ENCODE measurements at regions not wholly inside any gene's neighbourhood (a gene's known extent, or its start where the extent isn't known, plus 50 kb on each side); places are given as distances from the start of the nearest gene placed in this dataset.

- DNase-seq (ENCODE audit: low read depth, low spot score) = no peak
Measured at GRCh38 chr14:101367421-101368261, 193.7 kb upstream of the DIO3 start.

GRCh38 chr14:101368629-101369028 is 192.7 kb upstream of the DIO3 start:
- no peak for DNase-seq (ENCODE audit: low read depth, low spot score)

GRCh38 chr14:101369194-101369915 is 191.9 kb upstream of the DIO3 start:
- DNase-seq (ENCODE audit: low read depth, low spot score) = no peak

- DNase-seq (ENCODE audit: low read depth, low spot score) = no peak
Measured at GRCh38 chr14:101369916-101370592, 191.2 kb upstream of the DIO3 start.

DNA sequence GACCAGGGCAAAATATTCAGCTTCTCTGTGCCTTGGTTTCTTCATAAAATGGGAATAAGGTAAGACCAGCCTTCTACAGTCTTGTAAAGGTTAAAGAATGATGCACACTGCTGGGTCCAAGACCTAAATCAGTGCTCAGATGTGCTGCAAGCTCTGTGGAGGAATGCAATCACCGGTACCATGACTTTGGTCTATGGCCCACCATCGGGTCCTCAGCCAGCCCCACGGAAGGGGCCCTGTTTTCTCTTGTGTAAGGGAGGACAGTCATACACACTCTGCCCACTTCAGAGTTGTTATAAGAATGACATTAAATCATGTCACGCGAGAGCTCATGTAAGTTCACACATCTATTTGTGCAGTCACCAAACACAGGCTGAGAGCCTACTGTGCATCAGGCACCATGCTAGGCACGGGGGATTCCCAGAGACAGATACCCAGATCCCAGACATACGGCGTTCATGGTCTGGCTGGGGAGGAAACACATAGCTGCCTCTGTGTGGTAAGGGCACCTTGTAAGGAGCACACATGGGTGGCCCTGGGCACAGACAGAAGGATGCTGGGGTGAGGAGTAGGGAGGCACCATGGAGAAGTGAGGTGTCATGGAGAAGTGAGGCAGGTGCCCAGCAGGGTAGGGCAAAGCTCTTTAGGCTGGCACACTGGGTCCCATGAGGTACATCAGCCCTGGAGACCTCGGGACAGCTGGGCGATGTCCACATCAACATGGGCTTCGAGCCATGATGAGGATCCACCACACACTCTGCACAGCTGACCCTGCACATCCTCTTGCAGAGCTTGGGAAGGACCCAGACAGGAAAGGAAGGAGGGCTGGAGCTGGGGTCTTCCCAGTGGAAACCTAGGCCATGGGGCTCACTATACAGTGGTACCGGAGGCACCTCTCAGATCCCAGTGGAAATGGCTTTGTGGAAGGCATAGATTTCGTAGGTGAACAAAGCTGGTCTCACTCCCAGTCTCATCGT is 190.4 kb upstream of the DIO3 start:
- no peak for DNase-seq (ENCODE audit: low read depth, low spot score)

DNA sequence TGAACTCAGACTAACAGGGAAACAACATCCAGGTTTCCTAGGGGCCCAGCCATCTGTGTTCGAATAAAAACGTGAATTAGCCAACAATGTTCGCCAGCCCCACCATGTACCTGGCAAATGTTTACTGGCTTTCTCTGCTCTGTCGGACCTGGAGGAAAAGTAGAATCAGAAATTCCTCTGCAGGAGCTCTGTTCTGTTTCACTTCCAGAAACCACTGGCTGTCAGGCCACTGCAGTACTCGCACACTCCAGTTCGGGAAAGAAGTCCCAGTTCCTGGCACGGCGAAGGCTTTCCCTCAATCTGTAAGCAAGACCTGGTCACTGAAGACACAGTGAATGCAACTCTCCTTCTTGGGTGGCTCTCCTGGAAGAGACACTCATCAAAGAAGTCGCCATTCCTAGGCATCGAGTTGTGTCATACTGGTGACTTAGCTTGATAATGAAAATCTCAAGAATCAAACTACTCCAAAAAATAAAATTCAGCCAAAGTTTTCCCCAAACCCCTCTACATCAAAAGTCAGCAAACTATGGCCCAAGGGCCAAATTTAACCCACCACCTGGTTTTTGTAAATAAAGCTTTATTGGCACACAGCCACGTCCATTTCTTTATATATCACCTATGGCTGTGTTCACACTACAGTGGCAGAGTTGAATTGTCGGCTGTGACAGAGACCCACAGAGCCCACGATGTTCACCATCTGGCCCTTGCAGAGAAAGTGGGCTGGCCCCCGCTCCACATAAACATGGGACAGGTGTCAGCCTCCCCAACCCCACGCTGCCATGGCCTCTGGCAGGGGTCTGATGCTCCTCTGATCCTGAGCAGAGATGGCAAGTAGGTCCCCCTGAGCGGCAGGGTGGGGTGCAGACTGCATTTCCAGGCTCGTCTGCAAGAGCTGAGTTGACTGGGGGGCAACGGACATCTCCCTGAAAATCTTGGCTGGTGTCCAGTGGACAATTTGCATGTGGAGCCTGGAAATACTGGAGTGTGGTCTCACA is 189.2 kb upstream of the DIO3 start:
- DNase-seq (ENCODE audit: low read depth, low spot score) = no peak

GRCh38 chr14:101372894-101373620 is 188.2 kb upstream of the DIO3 start:
- no peak for DNase-seq (ENCODE audit: low read depth, low spot score)

DNA sequence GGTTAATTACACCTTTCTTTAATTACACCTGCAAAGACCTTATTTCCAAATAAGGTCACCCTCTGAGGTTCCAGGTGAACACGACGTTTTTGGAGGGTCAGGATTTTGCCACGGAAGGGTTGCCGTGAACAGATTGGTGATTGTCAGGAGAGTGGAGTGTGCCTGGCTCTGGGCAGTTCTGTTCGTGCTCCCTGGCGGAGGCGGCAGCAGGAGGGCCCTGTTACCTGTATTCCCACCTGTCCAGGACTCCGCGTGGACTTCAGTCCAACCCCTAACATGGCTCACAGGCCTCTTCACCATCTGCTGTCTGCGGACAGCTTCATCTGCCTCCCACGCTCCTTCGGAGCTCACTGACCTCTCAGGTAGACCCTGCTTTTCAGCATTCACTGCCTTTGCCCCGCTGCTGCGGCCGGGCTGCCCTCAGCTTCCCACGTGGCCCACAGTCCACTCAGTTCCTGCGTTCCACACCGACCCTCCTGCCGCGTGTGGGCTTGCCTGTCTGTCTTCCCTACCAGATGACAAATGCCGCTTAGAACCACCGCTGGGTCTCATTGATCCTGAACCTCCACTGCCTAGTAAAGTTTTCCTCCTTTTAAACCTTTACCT is 187.5 kb upstream of the DIO3 start:
- DNase-seq (ENCODE audit: low read depth, low spot score) = no peak

DNA sequence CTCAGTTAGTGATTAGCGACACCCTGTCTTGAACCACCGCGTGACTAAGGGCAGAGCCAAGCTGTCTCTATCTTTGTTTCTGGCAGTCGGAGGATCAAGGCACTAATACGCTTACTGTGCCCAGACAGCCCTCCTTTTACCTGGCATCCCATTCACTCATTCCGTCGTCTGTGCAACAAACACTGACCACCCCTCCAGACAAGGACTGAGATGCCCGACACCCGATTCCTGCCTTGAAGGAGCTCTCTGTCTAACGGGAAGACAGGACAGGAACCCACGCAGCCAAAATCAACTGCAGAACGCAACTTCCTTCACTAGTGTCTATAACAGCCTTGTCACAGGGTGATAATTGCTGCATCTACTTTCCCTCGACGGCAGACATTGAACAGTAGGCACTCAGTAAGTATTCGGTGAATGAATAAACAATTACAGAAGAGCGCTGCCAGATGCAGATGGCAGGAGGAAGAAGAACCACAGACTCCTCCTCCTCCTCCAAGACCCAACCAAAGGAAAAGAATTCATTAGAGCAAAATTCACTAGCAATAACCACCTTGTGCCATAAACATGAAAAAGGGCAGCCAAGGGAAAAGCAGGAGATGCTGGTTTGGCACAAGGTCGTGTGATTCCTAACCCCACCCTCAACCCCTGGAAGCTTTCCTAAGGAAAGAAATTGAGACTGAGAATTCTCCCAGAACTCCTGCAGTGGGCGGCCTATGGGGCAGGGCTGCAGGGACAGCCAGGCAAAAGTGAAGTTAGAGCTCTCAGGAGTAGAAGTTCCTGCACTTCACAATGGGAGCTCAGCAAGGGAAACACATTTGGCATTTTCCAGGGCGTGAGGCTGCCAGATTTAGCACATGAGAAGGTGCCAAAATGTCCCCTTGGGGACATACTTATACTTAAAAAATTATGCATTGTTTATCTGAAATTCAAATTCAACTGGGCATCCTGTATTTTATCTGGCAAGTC is 186.6 kb upstream of the DIO3 start:
- DNase-seq (ENCODE audit: low read depth, low spot score) = no peak

- DNase-seq (ENCODE audit: low read depth, low spot score) = no peak
Measured at GRCh38 chr14:101377069-101377468, 184.2 kb upstream of the DIO3 start.

DNA sequence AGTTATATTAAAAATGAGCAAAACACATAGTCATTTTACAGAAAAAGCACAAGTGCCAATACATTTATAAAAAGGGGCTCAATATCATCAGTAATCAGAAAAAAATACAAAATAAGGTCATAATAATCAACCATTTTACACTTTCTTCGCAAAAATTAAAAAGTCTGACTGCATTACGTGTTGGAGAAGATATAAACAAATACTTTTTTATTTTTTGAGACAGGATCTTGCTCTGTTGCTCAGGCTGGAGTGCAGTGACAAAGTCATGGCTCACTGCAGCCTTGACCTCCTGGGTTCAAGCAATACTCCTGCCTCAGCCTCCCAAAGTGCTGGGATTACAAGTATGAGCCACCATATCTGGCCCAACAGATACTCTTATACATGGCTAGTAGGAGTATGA is 181.5 kb upstream of the DIO3 start:
- no peak for DNase-seq (ENCODE audit: low read depth, low spot score)

DNA sequence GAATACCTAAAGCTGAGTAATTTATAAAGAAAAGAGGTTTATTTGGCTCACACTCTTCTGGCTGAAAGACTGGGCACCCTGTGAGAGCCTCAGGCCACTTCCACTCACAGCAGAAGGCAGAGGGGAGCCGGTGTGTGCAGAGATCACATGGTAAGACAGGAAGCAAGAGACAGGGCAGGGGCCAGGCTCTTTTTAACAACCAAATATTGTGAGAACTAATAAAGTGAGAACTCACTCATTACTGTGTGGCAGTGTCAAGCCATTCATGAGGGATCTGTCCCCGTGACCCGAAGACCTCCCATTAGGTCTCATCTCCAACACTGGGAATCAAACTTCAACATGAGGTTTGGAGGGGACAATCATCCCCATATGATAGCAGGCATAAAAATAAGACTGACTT is 180.8 kb upstream of the DIO3 start:
- no peak for DNase-seq (ENCODE audit: low read depth, low spot score)

DNA sequence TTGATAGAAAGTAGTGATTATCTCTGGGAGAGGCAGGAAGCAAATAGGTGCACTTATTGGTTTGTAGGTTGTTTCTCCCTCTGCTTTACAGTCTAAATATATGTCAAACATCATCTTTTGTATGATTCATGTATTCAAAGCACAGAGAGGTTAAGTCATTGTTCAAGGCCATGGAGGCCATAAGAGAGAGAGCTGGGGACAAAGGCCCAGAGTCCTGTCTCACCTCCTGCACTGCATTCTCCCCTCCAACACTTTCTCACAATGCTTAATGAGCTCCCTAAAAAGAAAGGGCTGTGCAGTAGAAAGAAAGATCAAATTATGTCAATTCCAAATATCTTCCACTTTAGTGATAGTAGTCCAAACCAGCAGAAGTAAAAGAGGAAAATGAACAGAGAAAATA is 180.4 kb upstream of the DIO3 start:
- no peak for DNase-seq (ENCODE audit: low read depth, low spot score)

DNA sequence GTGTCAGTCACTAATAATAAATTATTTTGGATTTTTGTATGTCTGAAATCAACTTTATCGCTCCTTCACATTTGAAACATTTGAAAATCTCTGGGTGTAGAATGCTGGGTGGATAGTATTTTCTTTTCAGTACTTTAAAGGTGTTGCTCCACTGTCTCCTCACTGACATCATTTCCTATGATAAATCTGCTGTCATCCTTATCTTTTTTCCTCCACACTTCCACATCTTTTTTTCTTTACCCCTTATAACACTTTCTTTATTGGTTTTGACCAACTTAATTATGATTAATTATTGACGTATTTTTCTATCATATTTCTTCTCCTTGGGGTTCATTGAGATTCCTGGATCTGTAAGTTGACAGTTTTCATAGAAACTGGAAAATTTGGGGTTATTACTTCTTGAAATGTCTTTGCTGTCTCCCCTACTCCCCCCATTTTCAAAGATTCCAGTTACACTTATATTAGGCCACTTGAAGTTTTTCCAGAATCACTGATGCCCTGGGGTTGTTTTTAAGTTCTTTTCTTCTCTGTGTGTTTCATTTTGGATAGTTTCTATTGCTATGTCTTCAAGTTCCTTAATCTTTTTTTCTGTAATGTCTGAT is 177.5 kb upstream of the DIO3 start:
- DNase-seq (ENCODE audit: low read depth, low spot score) = no peak

DNA sequence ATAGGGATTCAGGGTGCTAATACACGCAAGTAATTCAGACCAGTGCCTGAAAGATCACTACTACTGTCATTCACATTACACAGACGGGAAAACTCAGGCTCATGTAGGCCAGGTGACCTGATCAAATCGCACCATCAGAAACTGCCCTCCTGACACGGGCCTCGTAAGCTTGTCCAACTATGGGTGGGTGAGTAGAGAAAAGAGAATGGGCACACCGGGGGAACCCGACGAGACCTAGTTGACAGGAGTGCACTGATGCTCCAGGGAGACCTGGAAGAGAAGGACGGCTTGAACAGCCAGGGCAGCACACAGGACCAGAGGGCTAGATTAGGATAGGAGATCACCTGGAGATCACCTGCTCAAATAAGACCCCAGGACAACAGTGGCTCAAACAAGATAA is 166.9 kb upstream of the DIO3 start:
- DNase-seq (ENCODE audit: low read depth, low spot score) = no peak

- no peak for DNase-seq (ENCODE audit: low read depth, low spot score)
Measured at GRCh38 chr14:101395779-101396178, 165.5 kb upstream of the DIO3 start.

- no peak for DNase-seq (ENCODE audit: low read depth, low spot score)
Measured at GRCh38 chr14:101397206-101397605, 164.1 kb upstream of the DIO3 start.
